BLaER1 (cell line): ENCODE measurements at regions not wholly inside any gene's neighbourhood (a gene's known extent, or its start where the extent isn't known, plus 50 kb on each side); places are given as distances from the start of the nearest gene placed in this dataset.

Experiments used
- H3K27ac ChIP-seq: shearing (Covaris generic); formaldehyde crosslinking; 2 replicates; pipeline ENCODE4 v1.8.1; 2022
- H3K27me3 ChIP-seq: shearing (Covaris generic); formaldehyde crosslinking; 2 replicates; pipeline ENCODE4 v1.8.1; 2022
- H3K36me3 ChIP-seq: shearing (Covaris generic); formaldehyde crosslinking; 2 replicates; pipeline ENCODE4 v1.8.1; 2022
- H3K4me1 ChIP-seq: shearing (Covaris generic); formaldehyde crosslinking; 2 replicates; pipeline ENCODE4 v1.8.1; 2022
- H3K4me2 ChIP-seq: shearing (Covaris generic); formaldehyde crosslinking; 2 replicates; pipeline ENCODE4 v1.8.1; 2022
- H3K4me3 ChIP-seq: shearing (Covaris generic); formaldehyde crosslinking; 2 replicates; pipeline ENCODE4 v1.8.1; 2022
- H3K9ac ChIP-seq: shearing (Covaris generic); formaldehyde crosslinking; 2 replicates; pipeline ENCODE4 v1.8.1; 2022
- H3K9me3 ChIP-seq: shearing (Covaris generic); formaldehyde crosslinking; 2 replicates; pipeline ENCODE4 v1.8.1; 2022
- H4K20me1 ChIP-seq: shearing (Covaris generic); formaldehyde crosslinking; 2 replicates; pipeline ENCODE4 v1.8.1; 2022
- Cebpa-rat ChIP-seq: shearing (Covaris generic); IDR thresholded peaks from 2 replicates; pipeline ENCODE4 v1.8.1; 2022

GRCh38 chr7:156480671-156481070 is 159.9 kb upstream of the RNF32 start:
- Histone ChIP-seq H3K4me1 (peaks cover 11% of the 10 kb centered on the region), H3K9me3 (no peaks in the 10 kb centered on the region), H3K27ac (no peak overlapping the region), H3K36me3 (no peaks in the 10 kb centered on the region), H4K20me1 (no peaks in the 10 kb centered on the region), H3K27me3 (no peaks in the 10 kb centered on the region), H3K4me3 (no peak overlapping the region), H3K9ac (no peak overlapping the region), H3K4me2 (no peak overlapping the region)
- TF ChIP-seq Cebpa-rat = no peak

DNA sequence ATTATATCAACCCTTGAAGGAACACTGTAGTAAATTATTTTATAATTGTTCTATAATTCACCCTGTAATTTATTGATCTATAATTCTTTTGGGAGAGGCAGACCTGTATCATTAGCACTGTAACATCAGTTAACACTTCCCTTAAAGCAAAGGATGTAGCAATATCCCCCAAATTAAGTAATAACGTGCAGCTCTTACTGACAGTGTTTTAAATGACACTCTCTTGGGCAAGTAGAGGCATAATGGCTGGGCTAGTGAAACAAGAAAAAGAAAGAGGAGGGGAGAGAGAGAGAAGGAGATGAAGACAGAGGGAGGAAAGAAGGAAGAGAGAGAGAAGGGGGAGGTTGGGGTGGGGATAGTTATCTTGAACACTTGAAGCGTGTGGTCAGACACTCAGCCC is 161.0 kb upstream of the RNF32 start:
- H3K4me3 ChIP-seq = no peak overlapping the region
- no peak overlapping the region for H3K4me2 ChIP-seq
- no peaks in the 10 kb centered on the region for H3K27me3 ChIP-seq
- H3K9ac ChIP-seq = no peak overlapping the region
- peaks cover 11% of the 10 kb centered on the region for H3K4me1 ChIP-seq
- no peaks in the 10 kb centered on the region for H3K9me3 ChIP-seq
- H3K27ac ChIP-seq = no peak overlapping the region
- H4K20me1 ChIP-seq = no peaks in the 10 kb centered on the region
- H3K36me3 ChIP-seq = no peaks in the 10 kb centered on the region
- TF ChIP-seq Cebpa-rat = no peak

DNA sequence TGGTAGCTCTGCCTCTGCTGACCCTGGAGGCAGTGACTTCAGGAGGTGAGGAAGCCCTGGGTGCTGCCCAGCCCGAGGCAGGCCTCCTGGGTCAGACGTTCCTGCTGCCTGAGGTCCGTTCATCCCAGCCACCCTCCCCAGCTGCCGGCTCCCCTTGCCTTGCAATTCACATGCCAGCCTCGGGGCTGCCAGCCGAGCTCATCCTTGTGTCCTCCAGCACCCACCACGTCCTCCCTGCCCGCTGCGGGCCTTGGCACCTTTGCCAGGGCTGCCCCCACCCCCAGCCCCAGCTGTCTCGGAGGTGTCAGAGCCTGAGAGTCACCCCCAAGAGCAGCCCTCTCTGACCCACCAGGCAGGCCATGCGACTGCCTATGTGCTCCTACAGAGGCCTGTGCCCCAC is 162.1 kb upstream of the RNF32 start:
- Histone ChIP-seq H3K4me1 (peaks cover 11% of the 10 kb centered on the region), H3K36me3 (no peaks in the 10 kb centered on the region), H3K27ac (no peak overlapping the region), H4K20me1 (no peaks in the 10 kb centered on the region), H3K9me3 (no peaks in the 10 kb centered on the region), H3K4me2 (no peak overlapping the region), H3K4me3 (no peak overlapping the region), H3K9ac (no peak overlapping the region), H3K27me3 (no peaks in the 10 kb centered on the region)
- TF ChIP-seq Cebpa-rat = no peak

- Histone ChIP-seq H4K20me1 (no peaks in the 10 kb centered on the region), H3K4me1 (peaks cover 11% of the 10 kb centered on the region), H3K36me3 (no peaks in the 10 kb centered on the region), H3K4me3 (no peak overlapping the region), H3K9me3 (no peaks in the 10 kb centered on the region), H3K9ac (no peak overlapping the region), H3K27ac (no peak overlapping the region), H3K4me2 (peak overlapping the region; percentile 29), H3K27me3 (no peaks in the 10 kb centered on the region; the same call in 1 of the 2 replicates)
- TF ChIP-seq Cebpa-rat = no peak
Observed at GRCh38 chr7:156475666-156476065, 164.9 kb upstream of the RNF32 start.

GRCh38 chr7:156475179-156475578 is 165.4 kb upstream of the RNF32 start:
- no peaks in the 10 kb centered on the region for H3K9me3 ChIP-seq
- H3K27me3 ChIP-seq = no peaks in the 10 kb centered on the region; the same call in 1 of the 2 replicates
- H3K36me3 ChIP-seq = no peaks in the 10 kb centered on the region
- no peak overlapping the region for H3K27ac ChIP-seq
- TF ChIP-seq Cebpa-rat = no peak
- H3K4me2 ChIP-seq = peak overlapping the region; percentile 29; the same call in 1 of the 2 replicates
- H4K20me1 ChIP-seq = no peaks in the 10 kb centered on the region
- no peak overlapping the region for H3K4me3 ChIP-seq
- H3K4me1 ChIP-seq = peaks cover 11% of the 10 kb centered on the region
- no peak overlapping the region for H3K9ac ChIP-seq

GRCh38 chr7:156474241-156474743 is 166.3 kb upstream of the RNF32 start:
- Histone ChIP-seq H3K9me3 (no peaks in the 10 kb centered on the region), H3K27ac (no peak overlapping the region), H3K4me1 (peaks cover 11% of the 10 kb centered on the region), H3K36me3 (no peaks in the 10 kb centered on the region), H3K4me3 (no peak overlapping the region), H3K27me3 (no peaks in the 10 kb centered on the region; the same call in 1 of the 2 replicates), H3K4me2 (no peak overlapping the region), H3K9ac (no peak overlapping the region), H4K20me1 (no peaks in the 10 kb centered on the region)
- TF ChIP-seq Cebpa-rat = no peak

GRCh38 chr7:156473476-156474240 is 166.9 kb upstream of the RNF32 start:
- H3K4me1 ChIP-seq = peaks cover 11% of the 10 kb centered on the region
- H3K36me3 ChIP-seq = no peaks in the 10 kb centered on the region
- H3K4me2 ChIP-seq = no peak overlapping the region
- no peaks in the 10 kb centered on the region for H4K20me1 ChIP-seq
- no peaks in the 10 kb centered on the region; the same call in 1 of the 2 replicates for H3K27me3 ChIP-seq
- no peak overlapping the region for H3K4me3 ChIP-seq
- H3K27ac ChIP-seq = no peak overlapping the region
- no peak for TF ChIP-seq Cebpa-rat
- H3K9me3 ChIP-seq = no peaks in the 10 kb centered on the region
- no peak overlapping the region for H3K9ac ChIP-seq

- Histone ChIP-seq H3K9me3 (no peaks in the 10 kb centered on the region), H3K4me2 (no peak overlapping the region), H3K4me1 (peaks cover 11% of the 10 kb centered on the region), H4K20me1 (no peaks in the 10 kb centered on the region), H3K9ac (no peak overlapping the region), H3K27ac (no peak overlapping the region), H3K4me3 (no peak overlapping the region), H3K27me3 (no peaks in the 10 kb centered on the region; the same call in 1 of the 2 replicates), H3K36me3 (no peaks in the 10 kb centered on the region)
- no peak for TF ChIP-seq Cebpa-rat
Observed at GRCh38 chr7:156472267-156472666, 168.3 kb upstream of the RNF32 start.

- Histone ChIP-seq H3K4me3 (no peak overlapping the region), H3K36me3 (no peaks in the 10 kb centered on the region), H3K27ac (no peak overlapping the region), H3K9me3 (no peaks in the 10 kb centered on the region), H3K4me1 (peaks cover 4% of the 10 kb centered on the region), H4K20me1 (no peaks in the 10 kb centered on the region), H3K9ac (no peak overlapping the region), H3K4me2 (no peak overlapping the region), H3K27me3 (no peaks in the 10 kb centered on the region; the same call in 1 of the 2 replicates)
- TF ChIP-seq Cebpa-rat = no peak
Observed at GRCh38 chr7:156470399-156471320, 169.9 kb upstream of the RNF32 start.
